ENCODE measurements at regions not wholly inside any gene's neighbourhood (a gene's known extent, or its start where the extent isn't known, plus 50 kb on each side); places are given as distances from the start of the nearest gene placed in this dataset.
"Not testable (repeated sequence)": the region's sequence is repeated elsewhere in the genome, so short reads cannot be mapped to it uniquely, and the experiment has no call there.

DNA sequence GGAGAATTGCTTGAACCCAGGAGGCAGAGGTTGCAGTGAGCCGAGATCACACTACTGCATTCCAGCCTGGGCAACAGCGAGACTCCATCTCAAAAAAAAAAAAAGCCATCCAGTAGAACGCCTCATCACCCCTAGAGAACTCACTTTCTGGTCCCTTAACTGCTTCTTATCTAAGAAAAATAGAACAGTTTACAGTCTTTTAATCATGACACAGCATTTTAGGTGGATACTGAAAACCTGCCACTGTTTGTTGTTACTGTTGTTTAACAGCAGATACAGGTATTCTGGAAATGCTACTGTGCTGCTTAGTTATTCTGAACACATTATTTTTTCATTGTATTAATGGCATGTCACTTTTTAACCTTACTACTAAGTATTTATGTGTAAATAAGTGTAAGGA lies 624.3 kb upstream of the GHITM start:
- Histone ChIP-seq H3K27ac (ENCODE audit: low read depth, low read length) (no peak overlapping the region), H3K36me3 (ENCODE audit: control insufficient read depth in 2 of 3, insufficient read depth in 3 of 3, low read length in 3 of 3) (no peaks in the 10 kb centered on the region), H3K9me3 (ENCODE audit: control insufficient read depth in 2 of 3, low read length in 3 of 3) (no peaks in the 10 kb centered on the region), H3K27me3 (ENCODE audit: control insufficient read depth in 2 of 2, insufficient read depth in 2 of 2, low read length in 2 of 2) (no peaks in the 10 kb centered on the region), H3K4me3 (ENCODE audit: low read length) (no peak overlapping the region), H3K4me1 (ENCODE audit: control insufficient read depth in 2 of 2, insufficient read depth in 2 of 2, low read length in 2 of 2) (no peaks in the 10 kb centered on the region)
- ChIA-PET POLR2A (no interaction called here), CTCF (no interaction called here)
- DNase-seq (no peak), ATAC-seq (no peak)
- H3K27ac Mint-ChIP-seq = no peak overlapping the region
- intact Hi-C loops (cut with micrococcal nuclease) = no loop called here
- H3K4me3 Mint-ChIP-seq = no peak overlapping the region
- no peaks in the 10 kb centered on the region for H3K36me3 Mint-ChIP-seq
- H3K27me3 Mint-ChIP-seq = no peaks in the 10 kb centered on the region
- no peaks in the 10 kb centered on the region for H3K4me1 Mint-ChIP-seq
- H3K9me3 Mint-ChIP-seq = peaks cover 0 to 26% (median 5%) of the 10 kb centered on the region in 11 donors

DNA sequence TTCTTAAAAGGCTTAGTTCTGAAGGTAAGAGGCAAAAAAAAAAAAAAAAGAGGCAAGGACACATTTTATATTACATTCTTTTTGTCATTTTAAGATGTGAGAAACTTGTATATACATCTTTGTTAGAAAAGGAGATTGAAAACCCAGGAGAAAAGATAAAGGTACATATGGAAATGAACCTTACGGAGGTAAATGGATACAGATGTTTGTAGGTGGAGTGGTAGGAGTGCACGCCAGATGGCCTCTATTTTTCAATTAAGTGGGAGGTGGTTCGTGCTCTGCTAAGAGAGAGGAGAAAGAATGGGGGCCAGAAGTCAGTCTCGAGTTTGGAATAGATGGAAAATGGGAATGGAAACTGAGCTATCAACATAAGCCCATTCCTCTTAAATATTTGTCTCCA lies 622.5 kb upstream of the GHITM start:
- DNase-seq = no peak
- CTCF ChIA-PET = no interaction called here
- intact Hi-C loops (cut with micrococcal nuclease) = no loop called here
- no peak overlapping the region for H3K27ac ChIP-seq (ENCODE audit: low read depth, low read length)
- H3K27ac Mint-ChIP-seq = no peak overlapping the region
- H3K27me3 ChIP-seq (ENCODE audit: control insufficient read depth in 2 of 2, insufficient read depth in 2 of 2, low read length in 2 of 2) = no peaks in the 10 kb centered on the region
- H3K9me3 ChIP-seq (ENCODE audit: control insufficient read depth in 2 of 3, low read length in 3 of 3) = no peaks in the 10 kb centered on the region
- H3K27me3 Mint-ChIP-seq = no peaks in the 10 kb centered on the region
- no peaks in the 10 kb centered on the region for H3K36me3 ChIP-seq (ENCODE audit: control insufficient read depth in 2 of 3, insufficient read depth in 3 of 3, low read length in 3 of 3)
- H3K4me1 ChIP-seq (ENCODE audit: control insufficient read depth in 2 of 2, insufficient read depth in 2 of 2, low read length in 2 of 2) = no peaks in the 10 kb centered on the region
- POLR2A ChIA-PET = no interaction called here
- H3K36me3 Mint-ChIP-seq = no peaks in the 10 kb centered on the region
- no peak overlapping the region for H3K4me3 Mint-ChIP-seq
- no peak overlapping the region for H3K4me3 ChIP-seq (ENCODE audit: low read length)
- no peaks in the 10 kb centered on the region for H3K4me1 Mint-ChIP-seq
- H3K9me3 Mint-ChIP-seq = peaks cover 0 to 30% (median 5%) of the 10 kb centered on the region in 11 donors
- no peak for ATAC-seq

DNA sequence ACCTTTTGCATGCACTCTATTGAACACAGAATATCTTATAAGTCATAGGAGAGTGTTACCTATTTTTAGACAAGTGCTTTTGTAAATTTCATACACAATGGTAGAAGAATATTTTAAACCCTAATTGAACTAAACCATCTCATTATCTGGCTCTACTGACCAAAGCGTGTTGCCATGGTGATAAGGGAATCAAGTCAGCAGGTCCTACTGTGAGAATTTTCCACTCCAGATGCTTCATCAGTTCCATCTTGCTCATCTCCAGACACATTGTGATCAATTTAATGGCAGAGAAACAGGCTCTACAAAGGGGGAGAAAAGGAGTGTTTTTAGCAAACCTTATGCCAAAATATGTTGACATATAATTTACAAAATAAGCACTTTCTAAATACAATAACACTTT lies 621.9 kb upstream of the GHITM start:
- Histone ChIP-seq H3K4me1 (ENCODE audit: control insufficient read depth in 2 of 2, insufficient read depth in 2 of 2, low read length in 2 of 2) (no peaks in the 10 kb centered on the region), H3K27ac (ENCODE audit: low read depth, low read length) (no peak overlapping the region), H3K36me3 (ENCODE audit: control insufficient read depth in 2 of 3, insufficient read depth in 3 of 3, low read length in 3 of 3) (no peaks in the 10 kb centered on the region), H3K9me3 (ENCODE audit: control insufficient read depth in 2 of 3, low read length in 3 of 3) (no peaks in the 10 kb centered on the region), H3K4me3 (ENCODE audit: low read length) (no peak overlapping the region), H3K27me3 (ENCODE audit: control insufficient read depth in 2 of 2, insufficient read depth in 2 of 2, low read length in 2 of 2) (no peaks in the 10 kb centered on the region)
- POLR2A ChIA-PET = no interaction called here
- Mint-ChIP-seq H3K27me3 (no peaks in the 10 kb centered on the region), H3K27ac (no peak overlapping the region), H3K9me3 (peaks cover 0 to 31% (median 5%) of the 10 kb centered on the region in 11 donors), H3K4me3 (no peak overlapping the region), H3K36me3 (no peaks in the 10 kb centered on the region), H3K4me1 (no peaks in the 10 kb centered on the region)
- ATAC-seq (no peak), DNase-seq (no peak)
- CTCF ChIA-PET = no interaction called here
- intact Hi-C loops (cut with micrococcal nuclease) = no loop called here

DNA sequence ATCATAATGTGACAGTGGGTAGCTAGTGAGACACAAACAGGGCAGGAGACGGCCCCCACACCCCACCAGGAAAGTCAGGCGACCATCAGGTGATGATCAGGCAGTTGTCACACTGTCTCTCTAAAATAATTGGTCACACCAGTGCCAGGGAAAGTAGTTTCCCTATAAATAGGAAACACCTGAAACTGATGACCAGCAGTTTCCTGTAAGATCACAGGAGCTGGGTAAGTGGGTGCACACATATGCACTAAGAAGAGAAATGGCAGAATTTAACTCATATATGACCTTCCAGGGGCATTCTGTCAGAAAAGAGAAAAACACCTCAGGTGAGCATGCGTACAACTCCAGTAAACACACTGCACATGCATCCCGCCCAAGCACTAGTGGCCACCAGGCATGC lies 620.5 kb upstream of the GHITM start:
- POLR2A ChIA-PET = no interaction called here
- Histone ChIP-seq H3K4me1 (ENCODE audit: control insufficient read depth in 2 of 2, insufficient read depth in 2 of 2, low read length in 2 of 2) (no peaks in the 10 kb centered on the region), H3K27ac (ENCODE audit: low read depth, low read length) (no peak overlapping the region), H3K36me3 (ENCODE audit: control insufficient read depth in 2 of 3, insufficient read depth in 3 of 3, low read length in 3 of 3) (no peaks in the 10 kb centered on the region), H3K9me3 (ENCODE audit: control insufficient read depth in 2 of 3, low read length in 3 of 3) (no peaks in the 10 kb centered on the region), H3K4me3 (ENCODE audit: low read length) (no peak overlapping the region), H3K27me3 (ENCODE audit: control insufficient read depth in 2 of 2, insufficient read depth in 2 of 2, low read length in 2 of 2) (no peaks in the 10 kb centered on the region)
- intact Hi-C loops (cut with micrococcal nuclease) = no loop called here
- Mint-ChIP-seq H3K27ac (no peak overlapping the region), H3K4me3 (no peak overlapping the region), H3K9me3 (peaks cover 0 to 28% (median 4%) of the 10 kb centered on the region in 11 donors), H3K27me3 (no peaks in the 10 kb centered on the region), H3K36me3 (no peaks in the 10 kb centered on the region), H3K4me1 (no peaks in the 10 kb centered on the region)
- DNase-seq (no peak), ATAC-seq (no peak)
- CTCF ChIA-PET = no interaction called here

DNA sequence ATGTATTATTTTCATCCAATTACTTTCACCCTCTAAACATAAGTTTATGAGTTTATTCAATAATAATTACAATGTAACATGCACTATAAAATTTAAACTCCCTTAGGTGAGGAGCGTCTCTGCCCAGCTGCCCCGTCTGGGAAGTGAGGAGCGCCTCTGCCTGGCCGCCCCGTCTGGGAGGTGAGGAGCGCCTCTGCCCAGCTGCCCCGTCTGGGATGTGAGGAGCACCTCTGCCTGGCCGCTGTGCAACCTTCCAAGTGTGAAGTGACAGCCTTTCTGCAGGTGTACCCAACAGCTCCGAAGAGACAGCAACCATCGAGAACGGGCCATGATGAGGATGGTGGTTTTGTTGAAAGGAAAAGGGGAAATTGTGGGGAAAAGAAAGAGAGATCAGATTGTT lies 618.9 kb upstream of the GHITM start:
- H3K4me1 Mint-ChIP-seq; H3K4me3 Mint-ChIP-seq; H3K27ac ChIP-seq (ENCODE audit: low read depth, low read length); intact Hi-C loops (cut with micrococcal nuclease); H3K9me3 ChIP-seq (ENCODE audit: control insufficient read depth in 2 of 3, low read length in 3 of 3); H3K27me3 Mint-ChIP-seq; H3K27me3 ChIP-seq (ENCODE audit: control insufficient read depth in 2 of 2, insufficient read depth in 2 of 2, low read length in 2 of 2); ATAC-seq; H3K4me3 ChIP-seq (ENCODE audit: low read length); POLR2A ChIA-PET; H3K36me3 ChIP-seq (ENCODE audit: control insufficient read depth in 2 of 3, insufficient read depth in 3 of 3, low read length in 3 of 3); CTCF ChIA-PET; H3K36me3 Mint-ChIP-seq; DNase-seq; H3K27ac Mint-ChIP-seq; H3K4me1 ChIP-seq (ENCODE audit: control insufficient read depth in 2 of 2, insufficient read depth in 2 of 2, low read length in 2 of 2): not testable (repeated sequence)
- peaks cover 0 to 36% (median 5%) of the 10 kb centered on the region in 11 donors for H3K9me3 Mint-ChIP-seq

DNA sequence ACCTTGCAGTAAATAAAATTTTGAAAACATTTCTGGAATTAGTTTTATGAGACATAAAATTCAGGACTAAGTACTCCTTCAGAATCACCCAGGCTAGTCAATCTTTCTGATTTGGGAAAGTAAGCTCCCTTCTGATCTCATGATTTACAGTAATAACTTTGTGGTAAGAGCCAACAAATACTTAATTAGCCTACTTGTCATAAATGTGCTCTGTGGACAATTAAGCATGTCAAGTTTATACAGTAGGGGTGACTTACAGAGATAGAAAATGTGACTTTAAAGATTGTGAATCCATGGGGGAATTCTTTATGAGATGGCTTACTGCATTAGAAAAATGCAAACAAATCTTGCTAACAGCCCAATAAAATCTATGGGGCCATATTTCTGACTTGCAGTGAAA lies 616.9 kb upstream of the GHITM start:
- ATAC-seq (no peak), DNase-seq (no peak)
- POLR2A ChIA-PET = no interaction called here
- Histone ChIP-seq H3K4me1 (ENCODE audit: control insufficient read depth in 2 of 2, insufficient read depth in 2 of 2, low read length in 2 of 2) (no peaks in the 10 kb centered on the region), H3K36me3 (ENCODE audit: control insufficient read depth in 2 of 3, insufficient read depth in 3 of 3, low read length in 3 of 3) (no peaks in the 10 kb centered on the region), H3K9me3 (ENCODE audit: control insufficient read depth in 2 of 3, low read length in 3 of 3) (peaks cover 0 to 16% (median 0%) of the 10 kb centered on the region in 3 experiments), H3K27ac (ENCODE audit: low read depth, low read length) (no peak overlapping the region), H3K27me3 (ENCODE audit: control insufficient read depth in 2 of 2, insufficient read depth in 2 of 2, low read length in 2 of 2) (no peaks in the 10 kb centered on the region), H3K4me3 (ENCODE audit: low read length) (no peak overlapping the region)
- no peaks in the 10 kb centered on the region for H3K36me3 Mint-ChIP-seq
- H3K27ac Mint-ChIP-seq = no peak overlapping the region
- no peaks in the 10 kb centered on the region for H3K27me3 Mint-ChIP-seq
- CTCF ChIA-PET = no interaction called here
- no peaks in the 10 kb centered on the region for H3K4me1 Mint-ChIP-seq
- H3K9me3 Mint-ChIP-seq = peaks cover 4 to 27% (median 11%) of the 10 kb centered on the region in 11 donors
- H3K4me3 Mint-ChIP-seq = no peak overlapping the region
- intact Hi-C loops (cut with micrococcal nuclease) = no loop called here

DNA sequence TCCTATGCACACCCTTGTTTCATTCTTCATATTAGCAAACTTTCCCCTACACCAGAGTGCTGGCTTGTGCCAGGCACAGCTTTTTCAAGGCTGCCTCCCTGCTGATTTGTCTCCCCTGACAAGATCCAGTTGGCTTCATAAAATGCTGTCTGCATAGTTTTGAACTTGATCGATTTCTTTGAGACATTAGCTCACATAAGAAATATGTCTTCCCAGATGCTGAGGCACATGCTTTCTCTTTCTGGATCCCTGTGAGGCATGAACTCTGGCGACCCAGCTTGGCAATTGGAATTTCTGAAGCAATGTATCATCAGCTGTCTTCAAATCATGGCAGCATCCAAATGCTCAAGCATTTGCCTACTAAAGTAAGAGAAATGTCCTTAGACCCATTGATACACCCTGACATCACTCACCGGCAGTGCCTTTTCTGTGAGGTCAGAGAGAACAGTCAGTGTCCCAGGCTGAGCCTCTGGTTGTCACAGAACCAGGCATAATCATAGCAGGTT lies 616.4 kb upstream of the GHITM start:
- Histone ChIP-seq H3K27me3 (ENCODE audit: control insufficient read depth in 2 of 2, insufficient read depth in 2 of 2, low read length in 2 of 2) (no peaks in the 10 kb centered on the region), H3K9me3 (ENCODE audit: control insufficient read depth in 2 of 3, low read length in 3 of 3) (peaks cover 0 to 17% (median 0%) of the 10 kb centered on the region in 3 experiments), H3K36me3 (ENCODE audit: control insufficient read depth in 2 of 3, insufficient read depth in 3 of 3, low read length in 3 of 3) (no peaks in the 10 kb centered on the region), H3K4me1 (ENCODE audit: control insufficient read depth in 2 of 2, insufficient read depth in 2 of 2, low read length in 2 of 2) (no peaks in the 10 kb centered on the region), H3K4me3 (ENCODE audit: low read length) (no peak overlapping the region), H3K27ac (ENCODE audit: low read depth, low read length) (no peak overlapping the region)
- POLR2A ChIA-PET = no interaction called here
- H3K27ac Mint-ChIP-seq = no peak overlapping the region
- ATAC-seq = no peak
- intact Hi-C loops (cut with micrococcal nuclease) = no loop called here
- no peaks in the 10 kb centered on the region for H3K27me3 Mint-ChIP-seq
- no peaks in the 10 kb centered on the region for H3K36me3 Mint-ChIP-seq
- no peaks in the 10 kb centered on the region for H3K4me1 Mint-ChIP-seq
- CTCF ChIA-PET = no interaction called here
- H3K4me3 Mint-ChIP-seq = no peak overlapping the region
- no peak for DNase-seq
- peaks cover 5 to 27% (median 13%) of the 10 kb centered on the region in 11 donors for H3K9me3 Mint-ChIP-seq

Data from naive thymus-derived CD4-positive, alpha-beta T cell (primary cell).